LNCaP clone FGC (cell line): ENCODE measurements at regions not wholly inside any gene's neighbourhood (a gene's known extent, or its start where the extent isn't known, plus 50 kb on each side); places are given as distances from the start of the nearest gene placed in this dataset.

Experiments used
- DNase-seq: peaks from one replicate; pipeline ENCODE4 v3.0.0-alpha.2; 2011; ENCODE audit warnings: low read depth
- H3K4me3 ChIP-seq: 2 replicates; pipeline ENCODE4 v1.5.1; 2011; ENCODE audit warnings: mild to moderate bottlenecking, low read depth, low read length, control low read depth
- TF ChIP-seq, protein P1 (sequence below): IDR thresholded peaks from 2 replicates; pipeline ENCODE4 v1.5.1; 2012; ENCODE audit warnings: mild to moderate bottlenecking; ENCODE audit not compliant: control insufficient read depth, insufficient read depth; ENCODE audit errors: extremely low read depth

- TF ChIP-seq, protein P1, sequence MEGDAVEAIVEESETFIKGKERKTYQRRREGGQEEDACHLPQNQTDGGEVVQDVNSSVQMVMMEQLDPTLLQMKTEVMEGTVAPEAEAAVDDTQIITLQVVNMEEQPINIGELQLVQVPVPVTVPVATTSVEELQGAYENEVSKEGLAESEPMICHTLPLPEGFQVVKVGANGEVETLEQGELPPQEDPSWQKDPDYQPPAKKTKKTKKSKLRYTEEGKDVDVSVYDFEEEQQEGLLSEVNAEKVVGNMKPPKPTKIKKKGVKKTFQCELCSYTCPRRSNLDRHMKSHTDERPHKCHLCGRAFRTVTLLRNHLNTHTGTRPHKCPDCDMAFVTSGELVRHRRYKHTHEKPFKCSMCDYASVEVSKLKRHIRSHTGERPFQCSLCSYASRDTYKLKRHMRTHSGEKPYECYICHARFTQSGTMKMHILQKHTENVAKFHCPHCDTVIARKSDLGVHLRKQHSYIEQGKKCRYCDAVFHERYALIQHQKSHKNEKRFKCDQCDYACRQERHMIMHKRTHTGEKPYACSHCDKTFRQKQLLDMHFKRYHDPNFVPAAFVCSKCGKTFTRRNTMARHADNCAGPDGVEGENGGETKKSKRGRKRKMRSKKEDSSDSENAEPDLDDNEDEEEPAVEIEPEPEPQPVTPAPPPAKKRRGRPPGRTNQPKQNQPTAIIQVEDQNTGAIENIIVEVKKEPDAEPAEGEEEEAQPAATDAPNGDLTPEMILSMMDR, result no peak
These were observed 163.6 kb upstream of the RBMS1 start for GRCh38 chr2:160657196-160657595.

GRCh38 chr2:160658851-160659250 is 165.2 kb upstream of the RBMS1 start:
- TF ChIP-seq, protein P1, result no peak
- no peak overlapping the region for H3K4me3 ChIP-seq
- no peak for DNase-seq

More at GRCh38 chr2:160657196-160657595, 163.6 kb upstream of the RBMS1 start:
- H3K4me3 ChIP-seq, result no peak overlapping the region
- no peak for DNase-seq

DNA sequence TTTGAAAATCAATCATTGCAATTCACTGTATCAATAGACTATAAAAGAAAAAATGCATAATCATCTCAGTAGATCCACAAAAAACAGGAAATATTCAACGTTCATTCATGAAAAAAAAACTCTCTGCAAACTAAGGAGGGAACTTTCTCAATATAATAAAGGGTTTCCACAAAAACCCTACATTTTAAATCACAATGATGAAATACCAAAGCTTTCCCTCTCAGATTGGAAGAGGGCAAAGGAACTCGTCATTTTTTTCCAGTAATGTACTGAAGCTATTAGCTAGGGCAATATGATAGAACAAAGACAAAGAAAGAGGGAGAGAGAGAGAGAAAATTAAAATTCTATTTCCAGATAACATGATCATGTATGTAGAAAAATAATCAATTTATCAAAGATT is 167.1 kb upstream of the RBMS1 start:
- TF ChIP-seq, protein P1, result no peak
- no peak for DNase-seq
- H3K4me3 ChIP-seq, result no peak overlapping the region

- TF ChIP-seq, protein P1, result no peak
These were observed 171.1 kb upstream of the RBMS1 start for GRCh38 chr2:160664603-160665140.

GRCh38 chr2:160666154-160667060 is 172.8 kb upstream of the RBMS1 start:
- TF ChIP-seq, protein P1, result no peak
- H3K4me3 ChIP-seq, result no peak overlapping the region
- DNase-seq, result no peak

More at GRCh38 chr2:160664603-160665140, 171.1 kb upstream of the RBMS1 start:
- no peak for DNase-seq
- H3K4me3 ChIP-seq, result no peak overlapping the region

DNA sequence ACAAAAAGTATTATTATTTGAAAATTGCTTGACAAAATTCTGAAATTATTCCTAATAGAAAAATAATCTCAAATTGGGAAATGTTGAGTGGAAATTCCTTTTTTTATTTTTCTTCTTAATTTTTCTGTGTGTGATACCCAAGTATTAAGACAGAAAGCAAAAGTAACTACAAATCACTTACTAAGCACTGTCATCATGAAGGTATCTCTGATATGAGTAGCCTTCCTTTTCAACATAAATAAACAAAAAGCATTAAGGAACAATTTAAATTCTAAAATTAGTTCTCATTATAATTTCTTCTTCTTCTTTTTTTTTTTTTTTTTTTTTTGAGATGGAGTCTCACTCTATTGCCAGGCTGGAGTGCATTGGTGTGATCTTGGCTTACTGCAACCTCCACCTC is 174.2 kb upstream of the RBMS1 start:
- TF ChIP-seq, protein P1, result no peak
- H3K4me3 ChIP-seq, result no peak overlapping the region
- no peak for DNase-seq
